NCI-H1694 (cell line): ENCODE measurements at regions not wholly inside any gene's neighbourhood (a gene's known extent, or its start where the extent isn't known, plus 50 kb on each side); places are given as distances from the start of the nearest gene placed in this dataset.

Experiments used
- DNase-seq: peaks from one replicate; lab custom pipeline; 2025; lab: John Stamatoyannopoulos, UW

DNA sequence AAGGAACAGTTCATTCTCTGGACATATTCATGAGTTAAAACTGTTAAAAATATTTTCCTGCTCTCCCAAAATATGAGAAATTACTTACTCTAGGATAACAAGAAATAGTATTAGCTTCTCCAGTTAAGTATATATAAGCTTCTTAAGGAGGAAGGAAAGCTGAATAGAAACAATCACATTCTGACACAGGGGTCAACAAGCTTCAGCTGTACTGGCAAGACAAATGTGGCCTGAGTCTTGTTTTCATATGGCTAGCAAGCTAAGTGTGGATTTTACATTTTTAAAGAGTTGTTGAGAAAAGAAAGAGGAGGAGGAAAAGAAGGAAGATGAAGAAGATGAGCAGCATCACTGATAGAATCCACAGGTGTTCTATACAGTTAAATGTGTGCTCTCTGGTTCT is 313.8 kb downstream of the ZPLD1 start:
- DNase-seq: no peak

DNA sequence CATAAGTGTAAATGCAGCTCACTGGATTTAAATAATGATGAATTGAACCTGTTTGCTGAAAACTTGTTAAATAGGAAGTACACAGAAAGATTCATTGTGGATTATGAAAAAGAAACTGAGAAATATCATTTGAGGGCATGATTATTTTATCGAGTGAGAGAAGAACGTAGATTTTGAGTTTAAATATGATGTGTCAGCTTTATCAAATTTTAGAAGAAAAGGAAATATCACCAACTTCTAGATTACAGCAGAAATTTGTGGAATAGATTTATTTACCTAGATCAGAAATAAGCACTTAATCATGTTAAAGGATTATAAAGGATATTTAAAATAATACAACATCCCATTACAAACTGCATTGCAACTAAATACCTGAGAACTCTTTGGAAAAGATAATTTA is 315.5 kb downstream of the ZPLD1 start:
- DNase-seq: no peak

DNA sequence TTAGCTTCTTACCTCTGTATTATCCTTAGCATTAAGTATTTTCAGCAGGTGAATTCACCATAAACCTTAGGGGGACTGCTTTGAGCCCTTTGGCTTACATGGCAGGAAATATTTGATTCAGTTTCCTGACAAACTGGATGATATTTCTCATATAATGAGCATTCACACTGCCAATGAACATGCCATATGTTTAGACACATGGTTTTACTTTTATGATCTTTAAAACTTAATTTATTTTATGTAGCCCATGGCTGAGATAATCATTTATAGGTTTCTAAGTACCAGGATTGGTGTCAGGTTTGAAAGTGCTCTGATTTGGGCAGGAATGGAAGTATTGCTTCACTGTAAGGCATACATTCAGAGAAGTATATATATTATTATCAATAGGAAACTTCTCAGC is 319.1 kb downstream of the ZPLD1 start:
- no peak for DNase-seq

DNA sequence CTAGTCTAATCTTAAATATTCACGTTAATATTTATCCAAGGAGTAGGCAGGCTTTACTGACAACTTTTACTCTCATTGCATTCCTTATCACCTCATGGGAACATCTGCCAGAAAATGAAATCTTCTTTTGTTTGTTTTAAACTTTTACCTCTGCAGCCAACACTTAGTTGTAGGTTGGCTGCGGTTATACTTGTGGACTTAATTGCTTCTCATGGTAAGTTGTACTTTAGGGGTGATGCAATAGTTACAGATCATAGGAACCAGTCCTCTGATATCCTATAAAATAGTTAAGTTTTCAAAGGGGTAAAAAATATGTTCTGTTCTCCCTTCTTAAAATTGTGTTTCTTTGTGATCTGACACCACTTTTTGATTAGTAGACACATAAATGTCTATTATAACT is 321.9 kb downstream of the ZPLD1 start:
- DNase-seq: no peak

DNA sequence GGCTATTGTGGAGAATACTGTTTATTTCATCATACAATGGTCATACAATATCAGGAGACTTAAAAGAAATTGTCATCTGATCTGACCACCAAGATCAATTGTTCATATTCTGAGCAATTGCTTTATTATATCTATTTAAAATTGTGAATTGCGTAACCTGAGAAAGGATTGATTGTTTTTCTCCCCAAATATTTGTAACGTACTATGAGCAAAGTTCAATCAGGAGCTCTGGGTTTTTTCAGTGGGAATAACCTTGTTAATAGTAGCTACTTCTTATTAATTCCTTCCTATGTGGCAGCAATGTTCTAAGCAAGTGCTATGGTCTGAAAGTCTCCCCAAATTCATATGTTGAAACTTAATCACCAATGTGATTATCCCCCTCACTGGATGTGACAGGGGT is 323.1 kb downstream of the ZPLD1 start:
- no peak for DNase-seq

DNA sequence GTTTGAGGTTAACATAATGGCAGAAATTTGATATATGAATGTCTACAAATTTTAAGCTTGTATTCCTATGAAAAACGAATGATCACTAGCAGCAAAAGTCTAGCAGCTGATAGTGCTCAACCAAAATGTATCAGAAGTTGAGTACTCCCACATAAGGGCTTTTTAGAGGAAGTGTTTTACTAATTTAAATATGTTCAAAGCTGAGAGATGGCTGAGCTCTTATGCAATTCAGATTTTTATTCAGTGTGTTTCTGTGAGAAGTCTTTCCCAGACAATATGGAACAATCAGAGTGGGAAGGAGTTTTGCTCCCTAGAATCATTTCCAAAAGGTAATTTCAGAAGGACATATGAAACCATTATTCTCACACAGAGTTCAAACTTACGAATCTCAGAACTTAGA is 327.0 kb downstream of the ZPLD1 start:
- no peak for DNase-seq

DNA sequence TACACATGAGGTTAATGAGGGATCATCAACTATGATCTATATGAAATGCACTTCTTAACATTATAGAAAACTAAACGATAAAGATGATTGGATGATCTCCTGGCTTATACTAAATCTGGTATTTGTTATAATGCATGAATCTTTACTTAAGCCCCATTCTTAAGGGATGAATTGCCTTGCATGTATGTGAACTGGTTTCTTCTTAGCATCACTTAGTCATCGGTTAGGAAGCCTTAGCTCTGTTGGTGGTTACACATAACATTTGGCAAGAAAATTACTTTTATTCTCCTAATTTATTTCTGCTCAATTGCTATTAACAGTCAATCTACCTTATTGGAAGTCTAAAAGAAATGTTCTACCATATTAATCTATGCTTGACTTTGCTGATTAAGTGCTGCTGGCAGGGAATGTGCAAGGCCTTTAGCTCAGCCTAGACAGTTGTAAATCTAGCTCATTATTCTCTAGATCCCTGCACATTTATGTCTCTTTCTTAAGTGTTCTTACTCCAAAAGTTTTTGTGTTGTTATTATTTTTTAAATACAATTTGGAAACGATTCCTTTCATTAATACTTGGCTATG is 356.0 kb downstream of the ZPLD1 start:
- no peak for DNase-seq

DNA sequence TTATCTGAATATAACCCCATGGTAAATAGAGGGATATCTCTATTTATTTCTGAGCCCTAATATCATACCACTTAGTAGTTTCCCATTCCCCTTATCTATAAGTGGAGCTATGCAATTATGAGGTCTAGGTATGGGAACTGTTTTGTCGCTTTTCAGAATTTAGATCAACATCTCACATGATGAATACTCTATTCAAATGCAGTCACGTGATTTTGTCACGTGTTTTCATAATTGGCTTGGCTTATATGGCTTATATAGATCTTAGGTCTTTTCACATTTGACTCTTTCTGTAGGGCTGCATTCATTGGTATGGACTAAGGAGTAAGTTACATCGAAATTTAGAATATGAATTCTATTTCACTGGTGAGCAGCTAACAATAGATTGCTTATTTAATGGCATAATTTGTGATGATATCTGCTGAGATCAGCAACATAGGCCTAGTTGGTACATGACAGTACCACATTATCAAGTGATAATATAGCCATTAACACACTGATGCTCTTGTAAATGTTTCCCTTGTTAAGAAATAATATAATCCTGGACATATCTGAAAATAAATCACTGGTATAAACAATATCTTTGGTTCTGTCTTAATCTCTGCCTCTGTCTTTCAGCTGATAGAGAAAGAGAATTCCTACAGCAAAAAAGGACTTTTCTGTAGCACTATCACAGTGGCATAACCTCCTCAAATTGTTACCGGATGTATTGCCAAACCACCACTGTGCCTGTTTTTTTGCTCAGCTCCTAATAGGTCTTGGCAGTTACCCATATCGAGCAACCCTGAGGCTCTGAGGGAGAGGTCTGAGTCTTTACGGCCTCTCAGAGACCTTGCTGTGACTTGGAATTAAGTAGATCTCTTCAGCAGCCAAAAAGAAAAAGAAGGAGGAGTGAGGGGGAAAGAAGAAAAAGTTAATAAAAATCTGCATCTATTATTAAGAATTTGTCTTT is 357.1 kb downstream of the ZPLD1 start:
- DNase-seq: no peak

DNA sequence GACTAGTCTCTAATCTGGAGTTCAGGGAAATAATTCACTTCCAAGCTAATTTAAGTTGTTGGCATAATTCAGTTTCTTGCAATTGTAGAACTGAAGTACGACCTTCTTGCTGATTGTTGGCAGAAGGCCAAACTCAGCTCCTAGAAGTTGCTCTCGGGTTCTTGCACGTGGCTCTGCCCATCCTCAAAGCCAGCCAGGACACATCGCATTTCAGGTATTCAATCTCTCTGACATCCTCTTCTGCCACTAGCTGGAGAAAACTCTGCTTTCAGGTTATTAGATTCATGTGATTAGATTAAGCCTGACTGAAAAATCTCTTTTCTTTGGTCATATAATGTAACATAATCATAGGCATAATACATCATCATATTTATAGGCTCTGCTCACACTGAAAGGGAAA is 362.0 kb downstream of the ZPLD1 start:
- no peak for DNase-seq

DNA sequence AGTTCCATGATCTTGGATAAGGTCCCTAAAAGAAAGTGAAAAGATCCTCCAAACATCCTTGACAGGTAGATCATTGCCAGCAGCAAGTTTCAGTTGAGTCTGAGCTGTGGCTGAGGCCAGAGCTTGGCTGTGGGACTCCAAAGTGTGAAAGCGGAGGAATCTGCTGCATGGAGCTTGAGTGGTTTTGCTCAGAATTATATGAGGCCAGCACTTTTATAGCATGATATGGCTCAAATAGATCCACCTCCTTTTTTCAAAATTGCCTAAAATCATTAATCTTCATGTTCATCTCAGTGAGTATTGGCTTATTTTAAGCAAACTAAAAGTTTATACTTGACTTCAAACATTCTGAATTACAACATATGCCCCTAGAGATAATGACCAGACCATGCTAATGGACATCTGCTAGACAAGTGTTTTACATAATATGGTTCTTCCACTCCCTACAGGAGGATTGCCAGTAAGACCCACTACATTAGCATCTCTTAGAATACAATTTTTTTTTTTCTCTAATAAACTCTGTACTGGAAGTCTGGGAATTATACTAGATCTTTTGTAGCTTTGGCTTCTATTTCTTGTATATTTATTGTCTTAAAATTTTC is 368.1 kb downstream of the ZPLD1 start:
- DNase-seq: no peak

DNA sequence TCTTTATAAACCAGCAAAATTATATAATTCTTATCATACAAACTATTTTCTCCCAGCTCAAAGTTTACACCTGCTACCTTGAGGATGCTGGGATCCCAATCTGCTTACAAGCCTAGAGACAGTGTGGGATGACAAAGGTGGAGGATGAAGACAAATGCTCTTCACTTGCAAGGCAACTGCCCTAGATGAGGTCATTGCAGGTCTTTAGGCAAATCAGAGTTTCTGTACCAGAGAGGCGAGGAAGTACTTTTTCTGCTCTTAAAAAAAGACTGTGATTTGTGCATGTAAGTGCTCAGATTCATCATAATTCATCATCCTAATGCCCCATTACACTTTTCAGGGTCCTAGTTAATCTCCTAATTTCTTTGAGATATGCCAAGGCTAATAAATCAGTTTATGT is 376.1 kb downstream of the ZPLD1 start:
- DNase-seq: no peak

DNA sequence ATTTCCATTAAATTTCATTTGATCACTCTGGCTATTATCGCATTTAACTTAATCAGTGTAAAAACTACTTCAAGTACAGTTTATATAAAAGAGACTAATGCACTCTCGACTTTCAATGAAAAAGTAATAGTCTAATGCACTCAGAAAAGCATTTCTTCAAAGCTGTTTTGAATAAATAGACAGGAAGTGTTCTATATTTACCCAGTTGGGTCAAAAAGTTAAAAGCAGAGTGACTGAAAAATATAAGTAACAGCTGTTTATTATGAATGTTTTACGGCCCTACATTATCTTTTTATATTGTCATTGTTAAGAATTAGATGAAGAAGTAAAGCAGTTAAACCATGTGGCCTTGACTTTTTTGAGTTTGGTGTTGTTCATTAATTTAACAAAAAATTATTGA is 391.8 kb downstream of the ZPLD1 start:
- no peak for DNase-seq

DNA sequence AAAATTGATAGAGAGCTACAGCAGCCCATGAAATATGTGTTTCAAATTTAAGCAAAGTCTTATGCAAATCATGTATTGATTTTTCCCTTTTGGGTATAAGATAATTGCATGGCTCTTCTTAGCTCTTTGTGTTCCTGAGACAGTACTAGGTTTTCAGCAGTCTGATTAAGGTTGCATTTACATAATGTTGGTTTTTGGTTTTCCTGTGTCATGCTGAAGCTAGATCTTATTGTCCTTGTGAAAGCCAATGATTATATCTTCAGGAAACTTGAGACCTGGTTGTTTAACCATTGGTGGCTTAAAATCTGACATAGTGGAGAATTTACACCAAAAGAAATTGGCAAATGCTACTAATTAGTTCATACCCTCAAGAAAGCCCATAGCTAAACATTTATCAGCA is 392.6 kb downstream of the ZPLD1 start:
- DNase-seq: no peak

DNA sequence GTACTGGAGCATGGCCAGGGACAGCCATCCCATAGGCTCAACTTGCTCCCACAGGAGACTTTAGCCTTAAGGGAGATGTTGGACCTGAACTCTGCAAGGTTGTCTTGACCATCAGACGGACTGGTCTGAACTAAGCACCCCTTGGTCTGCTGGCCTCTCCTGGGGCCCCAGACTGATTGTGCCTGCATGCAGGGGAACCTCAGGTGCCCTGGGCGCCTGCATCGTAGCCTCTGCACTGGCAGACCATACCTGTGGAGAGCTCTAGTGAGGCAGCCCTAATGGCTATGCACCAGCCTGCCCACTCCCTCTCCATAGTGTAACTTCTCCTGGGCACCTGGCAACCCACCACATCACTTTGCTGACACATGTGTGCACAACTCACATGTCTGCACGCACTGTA is 395.6 kb downstream of the ZPLD1 start:
- no peak for DNase-seq

DNA sequence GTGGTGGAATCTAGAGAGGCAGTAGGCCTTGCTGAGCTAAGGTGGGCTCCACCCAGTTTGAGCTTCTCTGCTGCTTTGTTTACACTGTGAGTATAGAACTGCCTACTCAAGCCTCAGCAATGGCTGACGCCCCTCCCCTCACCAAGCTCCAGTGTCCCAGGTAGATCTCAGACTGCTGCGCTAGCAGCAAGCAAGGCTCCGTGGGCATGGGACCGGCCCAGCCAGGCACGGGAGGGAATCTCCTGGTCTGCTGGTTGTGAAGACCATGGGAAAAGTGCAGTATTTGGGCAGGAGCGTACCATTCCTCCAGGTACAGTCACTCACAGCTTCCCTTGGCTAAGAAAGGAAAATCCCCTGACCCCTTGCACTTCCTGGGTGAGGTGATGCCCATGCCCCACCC is 407.1 kb downstream of the ZPLD1 start:
- DNase-seq: no peak

DNA sequence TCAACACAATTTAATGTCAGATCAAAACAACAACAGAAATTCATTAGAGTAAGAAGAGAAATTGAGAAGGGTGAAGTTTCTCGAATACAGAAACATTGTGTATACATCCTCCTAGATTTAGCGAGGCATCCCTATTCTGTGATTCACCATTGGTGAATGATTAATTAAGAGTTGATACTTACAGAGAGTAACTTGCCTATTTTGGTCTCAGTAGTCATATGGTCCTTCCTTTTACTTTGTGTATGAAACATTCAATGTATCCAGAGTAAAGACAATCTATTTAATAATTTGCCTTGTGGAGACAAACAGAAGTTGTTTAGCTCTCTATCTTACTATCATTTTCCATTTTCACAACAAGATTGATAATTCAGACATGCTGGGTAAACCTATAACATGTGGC is 432.0 kb downstream of the ZPLD1 start:
- DNase-seq: no peak

DNA sequence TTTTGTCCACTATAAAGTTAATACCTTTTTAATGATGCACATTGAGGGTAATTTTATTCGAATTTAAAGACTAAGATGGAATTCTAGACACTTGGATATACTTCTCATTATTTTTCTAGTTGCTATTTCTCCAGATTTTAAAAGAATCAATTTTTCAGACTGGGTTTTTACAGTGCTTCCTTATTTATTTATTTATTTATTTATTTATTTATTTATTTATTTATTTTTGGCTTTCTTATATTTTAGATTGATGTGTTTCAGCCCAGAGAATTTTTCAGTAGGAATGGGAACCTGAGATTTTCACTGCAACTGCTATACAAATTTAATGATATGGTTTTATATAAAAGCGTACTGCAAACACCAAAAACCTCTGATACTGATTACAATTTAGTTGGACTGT is 448.7 kb downstream of the ZPLD1 start:
- DNase-seq: no peak

DNA sequence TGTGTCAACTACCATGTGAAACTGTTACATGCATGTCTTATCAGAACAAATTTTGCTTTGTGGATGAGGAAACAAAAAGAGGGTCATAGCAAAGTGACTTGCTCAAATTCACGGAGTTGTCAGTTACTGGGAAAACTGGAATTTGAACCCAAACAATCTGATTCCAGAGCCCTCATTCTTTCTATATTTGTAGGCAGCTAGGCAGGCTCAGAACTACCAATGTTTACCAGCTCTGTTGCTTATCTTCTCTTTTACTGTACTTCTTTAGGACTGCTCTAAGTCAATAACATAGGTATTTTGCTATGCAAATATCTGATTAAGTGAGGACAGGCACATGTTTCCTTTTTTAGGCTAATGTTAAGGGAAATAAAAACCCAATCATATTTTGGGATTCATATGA is 450.5 kb downstream of the ZPLD1 start:
- no peak for DNase-seq

DNA sequence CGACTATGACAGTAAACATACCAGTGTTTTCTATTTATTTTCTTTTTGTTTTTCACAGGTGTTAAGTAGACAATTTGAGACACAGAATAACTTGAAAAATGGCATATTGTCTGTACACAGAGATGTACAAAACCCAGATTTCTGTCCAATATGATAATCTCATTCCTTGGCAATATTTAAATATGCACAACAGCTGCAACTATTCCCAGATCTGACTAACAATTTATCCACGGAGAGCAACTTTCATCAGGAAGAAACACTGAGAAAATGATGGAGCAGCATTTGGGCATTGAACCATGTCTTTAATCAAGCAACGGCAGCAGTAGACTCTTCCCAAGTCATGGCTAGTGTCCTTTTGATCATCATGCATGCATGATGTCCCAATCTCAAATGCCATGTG is 452.6 kb downstream of the ZPLD1 start:
- no peak for DNase-seq

DNA sequence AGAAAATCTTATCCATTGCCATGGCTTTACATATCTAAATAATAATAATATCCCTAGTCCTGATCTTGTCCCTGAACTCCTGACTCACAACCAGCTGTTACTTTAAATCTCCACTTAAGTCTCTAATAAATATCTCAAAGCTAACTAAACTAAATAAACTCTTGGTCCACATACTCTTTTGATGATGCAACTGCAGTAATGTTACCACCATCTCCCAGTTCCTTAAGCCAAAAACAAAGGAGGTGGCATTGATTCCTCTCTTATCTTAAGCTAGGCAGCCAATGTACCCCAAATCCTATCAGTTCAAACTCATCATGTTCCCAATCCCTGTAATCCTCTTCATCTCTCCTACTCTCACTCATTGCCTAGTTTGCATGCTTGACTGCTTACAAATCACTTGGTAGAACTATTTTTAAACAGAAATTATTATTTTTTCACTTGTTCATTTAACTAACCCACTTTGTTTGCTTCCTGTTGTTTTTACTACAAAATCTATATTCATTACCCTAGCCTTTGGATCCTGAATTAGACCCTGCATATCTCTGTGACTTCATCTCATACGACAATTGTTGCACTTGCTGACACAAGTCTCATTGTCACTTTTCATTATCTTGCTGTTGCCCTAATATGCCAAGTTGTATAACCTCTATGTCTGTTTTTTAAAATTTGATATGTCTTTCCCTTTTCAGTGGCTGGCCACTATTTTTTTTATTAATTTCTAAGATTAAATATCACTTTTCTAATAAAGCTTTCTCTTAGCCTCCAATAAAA is 462.2 kb downstream of the ZPLD1 start:
- DNase-seq: no peak

DNA sequence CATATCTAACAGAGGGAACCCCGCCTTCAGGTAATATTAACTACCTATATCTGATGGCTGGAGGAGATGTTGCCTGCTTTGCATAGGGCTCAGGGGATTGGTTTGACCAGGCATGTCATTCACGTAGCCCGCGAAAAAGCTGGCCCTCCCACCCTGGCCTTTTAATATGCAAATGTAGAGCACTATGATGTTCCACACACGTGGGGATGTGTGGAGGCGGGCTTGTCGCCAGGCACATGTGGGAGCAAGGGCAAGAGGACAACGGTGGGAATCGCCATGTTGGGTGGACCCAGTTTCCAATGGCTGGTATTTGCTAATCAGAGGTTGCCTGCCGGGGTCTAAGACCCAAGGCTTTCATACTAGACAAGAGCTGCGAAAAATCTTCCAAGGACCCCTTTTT is 469.8 kb downstream of the ZPLD1 start:
- DNase-seq: no peak

DNA sequence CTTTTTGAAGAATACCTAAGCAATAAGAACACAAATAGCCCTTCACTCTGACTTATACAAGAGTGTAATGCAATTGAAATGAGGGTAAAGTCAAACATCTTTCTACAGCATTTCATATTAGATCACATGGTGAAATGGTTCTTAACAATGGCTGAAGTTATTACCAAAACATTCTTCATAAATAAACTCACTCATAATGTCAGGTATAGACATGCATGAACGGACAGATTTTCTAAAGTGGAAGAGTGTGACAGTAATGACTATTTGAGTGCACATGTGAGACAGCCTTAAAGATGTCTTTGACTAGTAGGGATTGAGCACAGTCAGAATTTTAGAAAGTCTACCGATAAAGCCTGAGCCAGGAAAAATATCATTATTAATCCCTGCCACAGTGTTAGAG is 471.0 kb downstream of the ZPLD1 start:
- no peak for DNase-seq

DNA sequence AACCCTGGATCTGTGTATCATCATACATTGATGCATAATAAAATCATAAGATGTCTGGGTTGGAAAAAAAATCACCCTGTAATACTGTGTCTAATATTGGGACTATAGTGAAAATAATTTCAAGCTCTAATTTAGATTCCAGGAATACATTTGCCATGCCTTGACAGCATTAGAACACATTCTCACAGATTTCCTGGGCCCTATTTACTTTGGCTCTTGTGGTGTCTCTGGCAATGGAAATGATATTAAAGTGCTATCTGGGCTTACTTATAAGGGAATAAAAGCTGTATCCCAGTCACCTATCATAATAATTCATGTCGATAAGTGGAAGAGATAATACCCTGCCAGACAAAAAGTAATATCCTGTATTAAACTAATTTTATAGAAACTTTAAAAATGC is 472.0 kb downstream of the ZPLD1 start:
- DNase-seq: no peak
